ENCODE measurements at regions not wholly inside any gene's neighbourhood (a gene's known extent, or its start where the extent isn't known, plus 50 kb on each side); places are given as distances from the start of the nearest gene placed in this dataset.

DNA sequence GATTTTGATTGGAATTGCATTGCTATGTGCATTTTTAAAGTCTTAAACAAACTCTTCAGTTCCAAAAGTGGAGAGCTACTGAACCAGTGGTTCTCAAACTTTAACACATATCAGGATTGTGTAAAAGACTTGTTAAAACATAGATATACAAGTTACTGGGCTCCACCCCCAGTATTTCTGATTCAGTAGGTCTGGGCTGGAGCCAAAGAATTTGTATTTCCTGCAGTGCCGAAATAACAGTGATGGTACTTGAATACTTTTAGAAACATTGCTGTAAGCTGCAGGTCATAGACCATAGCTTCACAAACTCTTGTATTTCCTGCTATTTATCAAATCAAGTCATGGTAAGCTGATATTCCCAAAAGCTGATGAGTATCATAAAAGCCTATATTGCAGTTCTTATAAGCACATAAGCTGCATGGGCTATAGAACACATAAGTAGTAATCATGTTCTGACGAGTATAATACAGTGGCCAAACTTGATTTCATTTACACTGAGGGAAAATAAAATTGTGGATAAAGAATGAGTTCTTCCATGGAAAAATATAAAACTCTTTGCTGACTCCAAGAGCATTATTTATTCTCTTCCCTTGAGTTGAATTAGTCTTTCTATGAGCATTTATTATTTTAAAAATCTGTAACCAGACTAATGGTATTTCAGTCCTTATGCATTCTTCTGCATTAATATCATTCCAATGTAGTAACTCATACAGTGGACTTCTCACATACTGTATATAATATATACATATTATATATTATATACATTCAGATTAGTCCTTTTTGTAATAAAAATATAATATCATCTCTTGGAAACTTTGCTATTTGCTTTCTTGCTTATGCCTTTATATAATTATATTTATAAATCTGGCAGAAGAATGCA lies 550.5 kb upstream of the AGTR1 start:
- TF ChIP-seq, protein P1, sequence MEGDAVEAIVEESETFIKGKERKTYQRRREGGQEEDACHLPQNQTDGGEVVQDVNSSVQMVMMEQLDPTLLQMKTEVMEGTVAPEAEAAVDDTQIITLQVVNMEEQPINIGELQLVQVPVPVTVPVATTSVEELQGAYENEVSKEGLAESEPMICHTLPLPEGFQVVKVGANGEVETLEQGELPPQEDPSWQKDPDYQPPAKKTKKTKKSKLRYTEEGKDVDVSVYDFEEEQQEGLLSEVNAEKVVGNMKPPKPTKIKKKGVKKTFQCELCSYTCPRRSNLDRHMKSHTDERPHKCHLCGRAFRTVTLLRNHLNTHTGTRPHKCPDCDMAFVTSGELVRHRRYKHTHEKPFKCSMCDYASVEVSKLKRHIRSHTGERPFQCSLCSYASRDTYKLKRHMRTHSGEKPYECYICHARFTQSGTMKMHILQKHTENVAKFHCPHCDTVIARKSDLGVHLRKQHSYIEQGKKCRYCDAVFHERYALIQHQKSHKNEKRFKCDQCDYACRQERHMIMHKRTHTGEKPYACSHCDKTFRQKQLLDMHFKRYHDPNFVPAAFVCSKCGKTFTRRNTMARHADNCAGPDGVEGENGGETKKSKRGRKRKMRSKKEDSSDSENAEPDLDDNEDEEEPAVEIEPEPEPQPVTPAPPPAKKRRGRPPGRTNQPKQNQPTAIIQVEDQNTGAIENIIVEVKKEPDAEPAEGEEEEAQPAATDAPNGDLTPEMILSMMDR (IDR thresholded peaks at IDR 0.05) = no peak
- no peak for TF ChIP-seq POLR2A (IDR thresholded peaks at IDR 0.05; ENCODE audit: low read depth)
